ENCODE measurements at regions not wholly inside any gene's neighbourhood (a gene's known extent, or its start where the extent isn't known, plus 50 kb on each side); places are given as distances from the start of the nearest gene placed in this dataset.
"Not testable (repeated sequence)": the region's sequence is repeated elsewhere in the genome, so short reads cannot be mapped to it uniquely, and the experiment has no call there.

- no peaks in the 10 kb centered on the region for H3K36me3 ChIP-seq (ENCODE audit: low read depth)
- no peaks in the 10 kb centered on the region for H3K9me2 ChIP-seq (ENCODE audit: insufficient read depth)
- no peak overlapping the region for H3K4me2 ChIP-seq (ENCODE audit: unreplicated experiment)
- H3K4me3 ChIP-seq = no peak overlapping the region
- TF ChIP-seq EZH2phosphoT487 (IDR thresholded peaks at IDR 0.05; ENCODE audit: insufficient read depth, low read depth) = no peak
- TF ChIP-seq EZH2 (IDR thresholded peaks at IDR 0.05; ENCODE audit: insufficient read depth, poor library complexity, severe bottlenecking) = no peak
- DNase-seq = no peak
- no peaks in the 10 kb centered on the region for H3K79me2 ChIP-seq (ENCODE audit: insufficient read depth)
- WGBS, 2 experiments (ENCODE audit: low coverage in 1 of 2, low lambda C conversion rate in 2 of 2, missing lambda C conversion rate in 2 of 2) = 88 to 90% methylated on average over 5 of the region's 5 CpGs
- H3F3A ChIP-seq (ENCODE audit: insufficient read depth) = 0 out of 2 replicates have a peak, but pooled peaks cover 5% of the 10 kb centered on the region
- no peak overlapping the region for H3K27ac ChIP-seq
- in situ Hi-C loops (cut with MboI) = no loop called here
- peaks cover 7% of the 10 kb centered on the region; the same call in 1 of the 2 replicates for H3K4me1 ChIP-seq (ENCODE audit: insufficient read depth)
- no peak overlapping the region for H3K9ac ChIP-seq
- H2AFZ ChIP-seq = no peak overlapping the region
- peaks cover 2% of the 10 kb centered on the region for H3K9me3 ChIP-seq (ENCODE audit: low read depth)
- no peaks in the 10 kb centered on the region for H3K27me3 ChIP-seq (replicated peaks; ENCODE audit: insufficient read depth)
- no peaks in the 10 kb centered on the region for H4K20me1 ChIP-seq (ENCODE audit: insufficient read depth)
Observed at GRCh38 chr7:73931502-73931901, 70.5 kb downstream of the TMEM270 start.

GRCh38 chr7:73932364-73932763 lies 71.4 kb downstream of the TMEM270 start:
- H3K27ac ChIP-seq = no peak overlapping the region
- no peak for TF ChIP-seq EZH2phosphoT487 (IDR thresholded peaks at IDR 0.05; ENCODE audit: insufficient read depth, low read depth)
- TF ChIP-seq EZH2 (IDR thresholded peaks at IDR 0.05; ENCODE audit: insufficient read depth, poor library complexity, severe bottlenecking) = no peak
- H4K20me1 ChIP-seq (ENCODE audit: insufficient read depth) = no peaks in the 10 kb centered on the region
- no peaks in the 10 kb centered on the region for H3K9me2 ChIP-seq (ENCODE audit: insufficient read depth)
- no peaks in the 10 kb centered on the region for H3K9me3 ChIP-seq (ENCODE audit: low read depth)
- H3F3A ChIP-seq (ENCODE audit: insufficient read depth) = peaks cover 7% of the 10 kb centered on the region; the same call in 1 of the 2 replicates
- in situ Hi-C loops (cut with MboI) = no loop called here
- no peak overlapping the region for H3K4me2 ChIP-seq (ENCODE audit: unreplicated experiment)
- no peak overlapping the region for H2AFZ ChIP-seq
- H3K4me3 ChIP-seq = no peak overlapping the region
- WGBS, 2 experiments (ENCODE audit: low coverage in 1 of 2, low lambda C conversion rate in 2 of 2, missing lambda C conversion rate in 2 of 2) = 95 to 97% methylated on average over 4 of the region's 4 CpGs
- H3K27me3 ChIP-seq (replicated peaks; ENCODE audit: insufficient read depth) = no peaks in the 10 kb centered on the region
- no peaks in the 10 kb centered on the region for H3K79me2 ChIP-seq (ENCODE audit: insufficient read depth)
- peak; percentile 21 for DNase-seq
- no peak overlapping the region for H3K9ac ChIP-seq
- H3K4me1 ChIP-seq (ENCODE audit: insufficient read depth) = peaks cover 15% of the 10 kb centered on the region
- no peaks in the 10 kb centered on the region for H3K36me3 ChIP-seq (ENCODE audit: low read depth)

GRCh38 chr7:73933091-73933490 lies 72.1 kb downstream of the TMEM270 start:
- Histone ChIP-seq H3K9me3 (ENCODE audit: low read depth) (no peaks in the 10 kb centered on the region), H4K20me1 (ENCODE audit: insufficient read depth) (no peaks in the 10 kb centered on the region), H3K36me3 (ENCODE audit: low read depth) (no peaks in the 10 kb centered on the region), H3F3A (ENCODE audit: insufficient read depth) (peaks cover 8% of the 10 kb centered on the region; the same call in 1 of the 2 replicates), H3K27me3 (replicated peaks; ENCODE audit: insufficient read depth) (no peaks in the 10 kb centered on the region), H3K4me3 (no peak overlapping the region), H3K79me2 (ENCODE audit: insufficient read depth) (no peaks in the 10 kb centered on the region), H3K4me2 (ENCODE audit: unreplicated experiment) (no peak overlapping the region), H3K4me1 (ENCODE audit: insufficient read depth) (peaks cover 21% of the 10 kb centered on the region), H3K9ac (no peak overlapping the region), H3K9me2 (ENCODE audit: insufficient read depth) (no peaks in the 10 kb centered on the region), H2AFZ (no peak overlapping the region), H3K27ac (no peak overlapping the region)
- TF ChIP-seq EZH2 (IDR thresholded peaks at IDR 0.05; ENCODE audit: insufficient read depth, poor library complexity, severe bottlenecking) = no peak
- no peak for TF ChIP-seq EZH2phosphoT487 (IDR thresholded peaks at IDR 0.05; ENCODE audit: insufficient read depth, low read depth)
- 94 to 100% methylated on average over 2 of the region's 2 CpGs for WGBS, 2 experiments (ENCODE audit: low coverage in 1 of 2, low lambda C conversion rate in 2 of 2, missing lambda C conversion rate in 2 of 2)
- DNase-seq = no peak
- in situ Hi-C loops (cut with MboI) = no loop called here

- H3K36me3 ChIP-seq (ENCODE audit: low read depth) = no peaks in the 10 kb centered on the region
- peaks cover 27% of the 10 kb centered on the region for H3K4me1 ChIP-seq (ENCODE audit: insufficient read depth)
- peak; percentile 55 for DNase-seq
- H2AFZ ChIP-seq = 0 out of 2 replicates have a peak overlapping the region, but pooled peaks have one; percentile 35
- no peaks in the 10 kb centered on the region for H3K79me2 ChIP-seq (ENCODE audit: insufficient read depth)
- H3K27ac ChIP-seq = peak overlapping the region; percentile 74
- in situ Hi-C loops (cut with MboI) = no loop called here
- WGBS, 2 experiments (ENCODE audit: low coverage in 1 of 2, low lambda C conversion rate in 2 of 2, missing lambda C conversion rate in 2 of 2) = 41 to 53% methylated on average over 4 of the region's 4 CpGs
- H3K4me3 ChIP-seq = no peak overlapping the region
- peak overlapping the region; percentile 56 for H3K9ac ChIP-seq
- H3F3A ChIP-seq (ENCODE audit: insufficient read depth) = peaks cover 13% of the 10 kb centered on the region
- peaks cover 4% of the 10 kb centered on the region for H3K9me3 ChIP-seq (ENCODE audit: low read depth)
- H4K20me1 ChIP-seq (ENCODE audit: insufficient read depth) = no peaks in the 10 kb centered on the region
- no peak for TF ChIP-seq EZH2 (IDR thresholded peaks at IDR 0.05; ENCODE audit: insufficient read depth, poor library complexity, severe bottlenecking)
- H3K27me3 ChIP-seq (replicated peaks; ENCODE audit: insufficient read depth) = no peaks in the 10 kb centered on the region
- peak overlapping the region; percentile 23 for H3K4me2 ChIP-seq (ENCODE audit: unreplicated experiment)
- H3K9me2 ChIP-seq (ENCODE audit: insufficient read depth) = no peaks in the 10 kb centered on the region
Observed at GRCh38 chr7:73936967-73937366, 76.0 kb downstream of the TMEM270 start.

- H3K27me3 ChIP-seq (replicated peaks; ENCODE audit: insufficient read depth); H3K36me3 ChIP-seq (ENCODE audit: low read depth); H3K4me3 ChIP-seq; in situ Hi-C loops (cut with MboI); H4K20me1 ChIP-seq (ENCODE audit: insufficient read depth); H3K79me2 ChIP-seq (ENCODE audit: insufficient read depth); H3K9me2 ChIP-seq (ENCODE audit: insufficient read depth); H3K9me3 ChIP-seq (ENCODE audit: low read depth): not testable (repeated sequence)
- peak overlapping the region; percentile 56 for H3K9ac ChIP-seq
- peaks cover 17% of the 10 kb centered on the region for H3F3A ChIP-seq (ENCODE audit: insufficient read depth)
- H2AFZ ChIP-seq = 0 out of 2 replicates have a peak overlapping the region, but pooled peaks have one; percentile 35
- 1 to 5% methylated on average over 5 of the region's 5 CpGs for WGBS, 2 experiments (ENCODE audit: low coverage in 1 of 2, low lambda C conversion rate in 2 of 2, missing lambda C conversion rate in 2 of 2)
- peak overlapping the region; percentile 74 for H3K27ac ChIP-seq
- H3K4me1 ChIP-seq (ENCODE audit: insufficient read depth) = peaks cover 31% of the 10 kb centered on the region
- H3K4me2 ChIP-seq (ENCODE audit: unreplicated experiment) = peak overlapping the region; percentile 50
- peak; percentile 74 for DNase-seq
Observed at GRCh38 chr7:73937650-73938049, 76.7 kb downstream of the TMEM270 start.

All from GM23248 (cell line).